HG03432 (cell line): ENCODE measurements at regions not wholly inside any gene's neighbourhood (a gene's known extent, or its start where the extent isn't known, plus 50 kb on each side); places are given as distances from the start of the nearest gene placed in this dataset.
"Not testable (repeated sequence)": the region's sequence is repeated elsewhere in the genome, so short reads cannot be mapped to it uniquely, and the experiment has no call there.

ENCODE experiments used
- ATAC-seq: cut with Tn5 transposase; IDR thresholded peaks from one replicate; pipeline ENCODE4 v1.9.1; 2021; ENCODE audit warnings: mild to moderate bottlenecking, moderate library complexity; ENCODE audit not compliant: unreplicated experiment

GRCh38 chr1:234907940-234908405 is 220.7 kb downstream of the TOMM20 start:
- ATAC-seq = no peak

DNA sequence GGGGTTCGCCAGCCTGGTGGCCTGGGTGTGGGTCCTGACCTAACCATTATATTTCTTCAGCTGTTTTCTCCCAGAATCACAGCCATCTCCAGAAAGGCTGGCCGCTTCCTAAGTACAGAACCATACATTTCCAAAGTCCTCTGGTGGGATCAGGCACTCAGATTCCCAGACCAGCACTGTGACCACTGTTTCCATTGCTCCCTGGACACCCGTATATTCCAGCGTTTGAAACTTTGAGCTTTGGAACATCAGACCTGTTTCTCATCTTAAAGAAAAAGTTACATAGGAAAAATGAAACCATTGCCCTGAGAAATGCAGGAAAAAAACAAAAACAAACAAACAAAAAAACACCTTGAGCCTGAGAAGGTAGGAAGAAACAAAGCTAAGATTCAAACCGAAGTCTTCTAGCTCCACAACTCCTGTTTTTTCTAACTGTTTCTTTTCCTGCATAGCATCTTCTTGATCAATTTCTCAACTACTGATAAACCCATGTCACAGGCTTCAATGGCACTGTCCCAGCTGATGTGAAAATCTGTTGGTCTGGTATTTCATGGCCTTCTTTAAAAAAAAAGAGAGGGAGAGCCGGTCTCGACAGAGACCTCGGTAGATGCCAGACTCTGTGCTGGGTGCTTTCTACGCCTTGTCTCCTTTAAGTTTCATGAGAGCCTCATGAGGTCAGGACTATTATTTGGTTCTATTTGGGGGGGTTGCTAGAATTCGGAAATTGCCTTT is 221.3 kb downstream of the TOMM20 start:
- ATAC-seq = no peak

GRCh38 chr1:234906654-234907053 is 222.0 kb downstream of the TOMM20 start:
- ATAC-seq = no peak

- ATAC-seq = no peak
These were observed 225.7 kb downstream of the TOMM20 start for GRCh38 chr1:234902774-234903547.

- no peak for ATAC-seq
These were observed 227.1 kb downstream of the TOMM20 start for GRCh38 chr1:234901491-234902049.

- ATAC-seq = no peak
These were observed 228.0 kb downstream of the TOMM20 start for GRCh38 chr1:234900595-234900994.

- no peak for ATAC-seq
These were observed 228.9 kb downstream of the TOMM20 start for GRCh38 chr1:234899730-234900072.

- no peak for ATAC-seq
These were observed 229.5 kb downstream of the TOMM20 start for GRCh38 chr1:234899041-234899729.

GRCh38 chr1:234898455-234899033 is 230.1 kb downstream of the TOMM20 start:
- no peak for ATAC-seq

DNA sequence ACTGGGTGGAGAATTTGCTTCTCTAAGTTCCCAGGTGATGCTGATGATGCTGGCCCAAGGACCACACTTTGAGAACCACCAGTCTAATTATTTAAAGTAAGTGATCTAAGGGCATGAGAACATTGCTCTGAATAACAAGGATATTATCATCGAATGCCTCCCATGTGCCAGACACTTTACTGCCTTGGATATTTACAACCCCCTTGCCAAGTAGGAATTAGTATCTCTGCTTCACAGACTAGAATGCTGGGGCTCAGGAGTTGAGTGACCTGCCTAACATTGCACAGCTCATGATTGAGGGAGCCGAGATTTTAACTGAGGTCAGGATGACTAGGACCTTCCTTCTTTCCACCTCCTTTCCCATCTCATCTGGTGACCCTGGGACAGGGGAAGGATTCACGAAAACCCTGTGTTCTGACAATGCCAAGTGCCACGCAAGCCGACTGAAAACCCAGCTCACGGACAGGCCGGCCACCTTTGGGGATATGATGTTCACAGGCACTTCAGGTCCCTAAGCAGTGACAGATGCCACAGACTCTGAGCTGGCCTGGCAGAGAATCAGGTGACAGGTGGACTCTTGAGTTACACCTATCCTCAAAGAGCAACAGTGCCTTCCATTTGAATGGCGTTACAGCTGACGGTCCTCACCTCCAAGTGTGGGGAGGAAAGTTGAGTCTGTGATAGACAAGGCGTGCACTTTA is 230.7 kb downstream of the TOMM20 start:
- ATAC-seq = no peak

DNA sequence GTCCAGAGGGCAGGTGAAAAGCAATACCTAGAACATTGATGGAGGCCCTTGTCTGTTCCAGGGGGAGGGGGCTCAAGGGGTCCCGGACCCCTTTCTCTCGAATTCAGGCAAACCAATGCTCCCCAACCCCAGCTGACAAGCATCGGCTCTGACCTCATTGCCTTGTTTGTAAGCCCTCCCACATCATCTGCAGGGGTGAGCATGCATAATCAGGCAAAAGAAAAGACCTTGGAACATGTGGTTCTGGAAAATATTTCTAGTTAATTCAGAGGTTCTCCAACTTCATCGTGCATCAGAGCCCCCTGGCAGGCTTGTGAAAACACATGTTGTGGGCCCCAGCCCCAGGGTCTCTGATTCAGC is 231.3 kb downstream of the TOMM20 start:
- no peak for ATAC-seq

GRCh38 chr1:234896477-234897389 is 231.9 kb downstream of the TOMM20 start:
- ATAC-seq = no peak

DNA sequence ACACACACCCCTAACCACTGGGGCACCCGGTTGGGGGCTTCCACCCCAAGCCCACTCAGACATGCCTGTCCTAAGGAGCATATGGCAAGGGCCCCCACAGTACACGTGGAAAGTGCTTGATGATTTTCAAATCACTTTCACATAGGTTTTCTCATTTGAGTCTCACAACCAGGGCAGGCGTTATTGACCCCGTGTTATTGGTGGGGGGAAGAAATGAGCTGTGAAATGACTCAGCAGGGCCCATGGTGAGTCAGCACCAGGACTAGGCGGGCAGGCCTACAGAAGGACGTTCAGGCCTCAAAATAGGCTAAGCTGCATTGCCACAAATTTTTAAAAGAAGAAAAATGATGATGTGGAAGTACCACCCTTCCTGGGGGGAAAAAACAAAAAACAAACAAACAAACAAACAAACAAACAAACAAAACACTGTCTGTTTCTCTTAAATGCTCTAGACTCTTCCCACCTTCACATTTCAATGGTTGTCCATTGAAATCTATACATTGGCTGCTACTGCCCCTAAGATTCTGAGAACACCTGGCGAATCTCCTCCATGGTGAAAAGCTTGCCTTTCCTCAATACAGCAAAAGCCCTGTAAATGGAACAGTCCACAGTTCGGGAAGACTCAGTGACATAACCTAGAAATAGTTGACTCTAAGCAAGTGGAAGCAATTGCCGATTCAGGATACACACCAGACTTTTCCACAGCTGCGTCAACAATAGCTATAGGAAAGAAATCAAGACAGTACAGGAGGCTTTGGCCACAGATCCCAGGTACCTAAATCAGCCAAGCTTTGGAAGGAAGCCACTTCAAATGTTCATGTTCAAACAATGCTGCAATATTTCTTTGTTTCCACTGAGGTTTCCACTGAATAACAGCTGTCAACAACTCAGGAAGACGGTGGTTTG is 234.7 kb downstream of the TOMM20 start:
- peak; percentile 67 for ATAC-seq

DNA sequence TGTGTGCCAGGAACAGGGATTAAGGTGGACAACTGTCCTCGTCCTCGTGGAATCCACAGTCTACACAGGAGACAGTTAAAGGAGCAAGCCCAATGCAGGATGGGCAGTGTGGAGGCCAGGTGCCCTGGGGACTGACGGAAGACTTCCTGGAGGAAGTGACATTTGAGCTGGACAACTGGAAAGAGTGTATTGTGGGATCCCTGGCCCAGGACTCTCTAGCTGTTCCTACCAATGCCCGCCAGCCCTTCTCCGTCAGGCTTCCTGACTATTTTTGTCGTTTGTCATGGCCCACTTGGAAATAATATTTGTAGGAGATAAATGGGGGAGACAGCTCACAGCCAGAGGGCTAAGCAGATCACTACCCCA is 235.3 kb downstream of the TOMM20 start:
- ATAC-seq = no peak

DNA sequence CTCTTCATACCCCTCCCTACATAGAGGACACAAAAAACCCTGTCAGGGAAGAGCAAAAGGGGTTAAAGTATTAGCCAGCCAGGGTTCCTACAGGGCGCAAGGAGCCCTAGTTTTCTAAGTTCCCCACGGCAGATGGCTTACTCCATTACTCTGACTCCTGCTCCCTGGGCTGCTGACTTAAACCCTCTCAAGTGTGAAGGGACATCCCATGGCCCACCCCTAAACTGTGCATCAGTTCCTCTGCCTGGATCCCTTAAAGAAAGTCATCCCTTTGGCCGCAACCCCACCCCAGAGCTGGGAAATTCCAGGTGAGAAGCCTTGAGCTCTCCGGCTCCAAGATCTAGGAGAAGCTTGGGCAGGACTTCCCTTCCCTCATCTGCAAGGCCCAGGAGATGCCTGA is 236.0 kb downstream of the TOMM20 start:
- ATAC-seq = no peak

DNA sequence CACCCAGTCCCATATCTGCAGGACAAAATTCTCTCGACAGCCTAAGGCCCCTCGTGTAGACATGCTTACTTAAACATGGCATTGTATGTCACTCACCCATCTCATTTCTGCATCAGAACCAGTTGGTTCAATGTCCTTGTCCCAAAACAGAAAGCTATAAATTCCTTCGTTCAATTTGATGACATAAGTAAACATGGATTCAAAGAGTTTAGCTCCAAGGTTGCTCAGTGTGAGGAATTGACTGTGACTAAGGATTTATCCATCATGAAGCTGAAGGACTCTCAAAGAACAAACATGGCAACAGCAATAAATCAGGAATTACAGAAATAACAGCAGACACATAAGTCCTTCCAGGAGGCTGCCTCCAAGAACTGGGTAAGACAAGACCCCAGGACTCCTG is 237.2 kb downstream of the TOMM20 start:
- ATAC-seq = no peak

DNA sequence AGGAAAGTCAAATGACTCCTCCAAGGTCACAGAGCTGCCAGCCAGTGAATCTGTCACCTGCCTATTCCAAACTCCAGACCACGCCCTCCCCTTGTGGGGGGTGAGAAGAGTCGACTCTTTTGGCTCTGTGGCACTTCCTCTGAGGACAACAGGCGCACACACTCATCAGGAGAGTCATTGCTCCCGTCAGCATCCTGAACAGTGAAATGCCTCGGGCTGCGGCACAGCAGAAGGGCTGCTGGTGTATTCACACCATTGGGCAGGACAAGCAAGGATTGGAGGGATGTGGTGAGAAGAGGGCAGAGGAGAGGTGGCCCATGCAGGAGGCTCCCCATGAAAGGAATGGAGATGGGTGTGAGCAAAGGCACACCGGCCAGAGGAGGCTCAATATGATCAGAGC is 239.0 kb downstream of the TOMM20 start:
- ATAC-seq = no peak

DNA sequence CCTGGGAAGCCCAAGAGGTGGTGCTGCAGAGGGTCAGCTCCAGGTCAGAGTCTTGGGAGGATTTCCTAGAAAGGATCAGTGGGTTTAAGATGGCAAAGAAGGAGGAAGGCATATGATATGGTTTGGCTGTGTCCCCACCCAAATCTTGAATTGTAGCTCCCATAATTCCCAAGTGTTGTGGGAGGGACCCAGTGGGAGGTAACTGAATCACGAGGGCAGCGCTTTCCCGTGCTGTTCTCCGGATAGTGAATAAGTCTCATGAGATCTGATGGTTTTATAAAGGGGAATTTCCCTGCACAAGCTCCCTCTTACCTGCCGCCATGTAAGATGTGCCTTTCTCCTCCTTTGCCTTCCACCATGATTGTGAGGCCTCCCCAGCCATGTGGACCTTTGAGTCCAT is 240.4 kb downstream of the TOMM20 start:
- not testable (repeated sequence) for ATAC-seq
